ENCODE measurements at regions not wholly inside any gene's neighbourhood (a gene's known extent, or its start where the extent isn't known, plus 50 kb on each side); places are given as distances from the start of the nearest gene placed in this dataset.

DNA sequence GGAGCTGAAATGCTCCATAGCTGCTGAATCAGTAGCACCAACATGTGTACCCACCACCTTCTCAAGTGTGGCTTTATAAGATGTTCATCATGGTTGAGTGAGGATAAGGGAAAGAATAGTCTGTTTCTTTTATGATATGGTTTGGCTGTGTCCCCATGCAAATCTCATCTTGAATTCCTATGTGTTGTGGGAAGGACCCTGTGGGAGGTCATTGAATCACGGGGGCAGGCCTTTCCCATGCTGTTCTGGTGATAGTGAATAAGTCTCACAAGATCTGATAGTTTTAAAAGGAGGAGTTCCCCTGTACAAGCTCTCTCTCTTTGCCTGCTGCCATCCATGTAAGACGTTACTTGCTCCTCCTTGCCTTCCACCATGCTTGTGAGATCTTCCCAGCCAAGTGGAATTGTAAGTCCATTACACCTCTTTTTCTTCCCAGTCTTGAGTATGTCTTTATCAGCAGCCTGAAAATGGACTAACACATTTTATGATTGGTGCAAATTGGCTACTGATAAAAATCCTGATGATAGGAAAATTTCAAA, 799.9 kb downstream of the TNS3 start:
- Histone ChIP-seq H3K36me3 (ENCODE audit: control insufficient read depth in 4 of 4, insufficient read depth in 3 of 4, low read depth in 1 of 4, low read length in 3 of 4) (no peaks in the 10 kb centered on the region), H3K27me3 (ENCODE audit: control insufficient read depth in 4 of 4, insufficient read depth in 4 of 4, low read length in 3 of 4) (no peaks in the 10 kb centered on the region), H3K9me3 (ENCODE audit: control insufficient read depth in 4 of 4, low read length in 3 of 4) (no peaks in the 10 kb centered on the region), H3K9ac (ENCODE audit: low read depth in 1 of 2, low read length in 2 of 2) (no peak overlapping the region), H3K4me1 (ENCODE audit: control insufficient read depth in 4 of 4, insufficient read depth in 4 of 4, low read length in 3 of 4) (no peaks in the 10 kb centered on the region), H3K4me3 (ENCODE audit: low read depth in 1 of 3, low read length in 3 of 3) (no peak overlapping the region), H3K27ac (ENCODE audit: low read depth in 1 of 2, low read length in 2 of 2) (no peak overlapping the region)
- TF ChIP-seq, protein P1, sequence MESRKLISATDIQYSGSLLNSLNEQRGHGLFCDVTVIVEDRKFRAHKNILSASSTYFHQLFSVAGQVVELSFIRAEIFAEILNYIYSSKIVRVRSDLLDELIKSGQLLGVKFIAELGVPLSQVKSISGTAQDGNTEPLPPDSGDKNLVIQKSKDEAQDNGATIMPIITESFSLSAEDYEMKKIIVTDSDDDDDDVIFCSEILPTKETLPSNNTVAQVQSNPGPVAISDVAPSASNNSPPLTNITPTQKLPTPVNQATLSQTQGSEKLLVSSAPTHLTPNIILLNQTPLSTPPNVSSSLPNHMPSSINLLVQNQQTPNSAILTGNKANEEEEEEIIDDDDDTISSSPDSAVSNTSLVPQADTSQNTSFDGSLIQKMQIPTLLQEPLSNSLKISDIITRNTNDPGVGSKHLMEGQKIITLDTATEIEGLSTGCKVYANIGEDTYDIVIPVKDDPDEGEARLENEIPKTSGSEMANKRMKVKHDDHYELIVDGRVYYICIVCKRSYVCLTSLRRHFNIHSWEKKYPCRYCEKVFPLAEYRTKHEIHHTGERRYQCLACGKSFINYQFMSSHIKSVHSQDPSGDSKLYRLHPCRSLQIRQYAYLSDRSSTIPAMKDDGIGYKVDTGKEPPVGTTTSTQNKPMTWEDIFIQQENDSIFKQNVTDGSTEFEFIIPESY (IDR thresholded peaks at IDR 0.05) = no peak
- no peak for TF ChIP-seq FOXA1 (IDR thresholded peaks at IDR 0.05)
- TF ChIP-seq HNF4G (IDR thresholded peaks at IDR 0.05) = no peak
- no peak for TF ChIP-seq FOXA2 (IDR thresholded peaks at IDR 0.05)
- no peak for TF ChIP-seq SP1 (IDR thresholded peaks at IDR 0.05)
- TF ChIP-seq, protein P2, sequence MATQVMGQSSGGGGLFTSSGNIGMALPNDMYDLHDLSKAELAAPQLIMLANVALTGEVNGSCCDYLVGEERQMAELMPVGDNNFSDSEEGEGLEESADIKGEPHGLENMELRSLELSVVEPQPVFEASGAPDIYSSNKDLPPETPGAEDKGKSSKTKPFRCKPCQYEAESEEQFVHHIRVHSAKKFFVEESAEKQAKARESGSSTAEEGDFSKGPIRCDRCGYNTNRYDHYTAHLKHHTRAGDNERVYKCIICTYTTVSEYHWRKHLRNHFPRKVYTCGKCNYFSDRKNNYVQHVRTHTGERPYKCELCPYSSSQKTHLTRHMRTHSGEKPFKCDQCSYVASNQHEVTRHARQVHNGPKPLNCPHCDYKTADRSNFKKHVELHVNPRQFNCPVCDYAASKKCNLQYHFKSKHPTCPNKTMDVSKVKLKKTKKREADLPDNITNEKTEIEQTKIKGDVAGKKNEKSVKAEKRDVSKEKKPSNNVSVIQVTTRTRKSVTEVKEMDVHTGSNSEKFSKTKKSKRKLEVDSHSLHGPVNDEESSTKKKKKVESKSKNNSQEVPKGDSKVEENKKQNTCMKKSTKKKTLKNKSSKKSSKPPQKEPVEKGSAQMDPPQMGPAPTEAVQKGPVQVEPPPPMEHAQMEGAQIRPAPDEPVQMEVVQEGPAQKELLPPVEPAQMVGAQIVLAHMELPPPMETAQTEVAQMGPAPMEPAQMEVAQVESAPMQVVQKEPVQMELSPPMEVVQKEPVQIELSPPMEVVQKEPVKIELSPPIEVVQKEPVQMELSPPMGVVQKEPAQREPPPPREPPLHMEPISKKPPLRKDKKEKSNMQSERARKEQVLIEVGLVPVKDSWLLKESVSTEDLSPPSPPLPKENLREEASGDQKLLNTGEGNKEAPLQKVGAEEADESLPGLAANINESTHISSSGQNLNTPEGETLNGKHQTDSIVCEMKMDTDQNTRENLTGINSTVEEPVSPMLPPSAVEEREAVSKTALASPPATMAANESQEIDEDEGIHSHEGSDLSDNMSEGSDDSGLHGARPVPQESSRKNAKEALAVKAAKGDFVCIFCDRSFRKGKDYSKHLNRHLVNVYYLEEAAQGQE (IDR thresholded peaks at IDR 0.05) = no peak
- TF ChIP-seq HNF4A (conservative IDR thresholded peaks at IDR 0.05) = no peak
- TF ChIP-seq GABPA (IDR thresholded peaks at IDR 0.05 in 1 of 2, conservative IDR thresholded peaks at IDR 0.05 in 1 of 2) = no peak
- TF ChIP-seq, protein P3, sequence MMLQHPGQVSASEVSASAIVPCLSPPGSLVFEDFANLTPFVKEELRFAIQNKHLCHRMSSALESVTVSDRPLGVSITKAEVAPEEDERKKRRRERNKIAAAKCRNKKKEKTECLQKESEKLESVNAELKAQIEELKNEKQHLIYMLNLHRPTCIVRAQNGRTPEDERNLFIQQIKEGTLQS (IDR thresholded peaks at IDR 0.05) = no peak
- TF ChIP-seq, protein P4, sequence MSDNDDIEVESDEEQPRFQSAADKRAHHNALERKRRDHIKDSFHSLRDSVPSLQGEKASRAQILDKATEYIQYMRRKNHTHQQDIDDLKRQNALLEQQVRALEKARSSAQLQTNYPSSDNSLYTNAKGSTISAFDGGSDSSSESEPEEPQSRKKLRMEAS (IDR thresholded peaks at IDR 0.05) = no peak
- TF ChIP-seq YY1 (IDR thresholded peaks at IDR 0.05) = no peak
- TF ChIP-seq NR2F2 (IDR thresholded peaks at IDR 0.05) = no peak
- no peak for TF ChIP-seq TAF1 (conservative IDR thresholded peaks at IDR 0.05)
- TF ChIP-seq RAD21 (IDR thresholded peaks at IDR 0.05) = no peak
- no peak for TF ChIP-seq JUND (IDR thresholded peaks at IDR 0.05)
- TF ChIP-seq, protein P5, sequence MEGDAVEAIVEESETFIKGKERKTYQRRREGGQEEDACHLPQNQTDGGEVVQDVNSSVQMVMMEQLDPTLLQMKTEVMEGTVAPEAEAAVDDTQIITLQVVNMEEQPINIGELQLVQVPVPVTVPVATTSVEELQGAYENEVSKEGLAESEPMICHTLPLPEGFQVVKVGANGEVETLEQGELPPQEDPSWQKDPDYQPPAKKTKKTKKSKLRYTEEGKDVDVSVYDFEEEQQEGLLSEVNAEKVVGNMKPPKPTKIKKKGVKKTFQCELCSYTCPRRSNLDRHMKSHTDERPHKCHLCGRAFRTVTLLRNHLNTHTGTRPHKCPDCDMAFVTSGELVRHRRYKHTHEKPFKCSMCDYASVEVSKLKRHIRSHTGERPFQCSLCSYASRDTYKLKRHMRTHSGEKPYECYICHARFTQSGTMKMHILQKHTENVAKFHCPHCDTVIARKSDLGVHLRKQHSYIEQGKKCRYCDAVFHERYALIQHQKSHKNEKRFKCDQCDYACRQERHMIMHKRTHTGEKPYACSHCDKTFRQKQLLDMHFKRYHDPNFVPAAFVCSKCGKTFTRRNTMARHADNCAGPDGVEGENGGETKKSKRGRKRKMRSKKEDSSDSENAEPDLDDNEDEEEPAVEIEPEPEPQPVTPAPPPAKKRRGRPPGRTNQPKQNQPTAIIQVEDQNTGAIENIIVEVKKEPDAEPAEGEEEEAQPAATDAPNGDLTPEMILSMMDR (IDR thresholded peaks at IDR 0.05; ENCODE audit: low read depth, low read length, missing input control) = no peak
- DNase-seq (ENCODE audit: low spot score) = no peak
- WGBS = 77% methylated on average over 2 of the region's 2 CpGs

DNA sequence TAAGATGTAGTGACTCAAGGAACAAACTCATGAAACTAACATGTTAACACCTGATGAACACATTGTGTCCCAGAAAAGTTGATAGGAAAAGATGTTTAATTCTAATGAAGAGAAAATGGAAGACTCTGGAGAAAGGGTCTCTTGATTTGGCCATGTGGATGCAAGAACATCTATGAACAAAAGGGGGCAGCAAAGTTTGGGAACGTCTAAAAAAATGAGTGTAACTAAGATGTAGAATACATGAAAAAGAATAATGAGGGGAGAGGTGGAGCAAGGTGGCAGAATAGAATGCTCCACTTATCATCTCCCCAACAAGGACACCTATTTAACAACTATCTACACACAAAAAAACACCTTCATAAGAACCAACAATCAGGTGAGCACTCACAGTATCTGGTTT, 805.1 kb downstream of the TNS3 start:
- Histone ChIP-seq H3K4me1 (ENCODE audit: control insufficient read depth in 4 of 4, insufficient read depth in 4 of 4, low read length in 3 of 4) (peaks cover 0 to 2% (median 0%) of the 10 kb centered on the region in 4 donors), H3K36me3 (ENCODE audit: control insufficient read depth in 4 of 4, insufficient read depth in 3 of 4, low read depth in 1 of 4, low read length in 3 of 4) (no peaks in the 10 kb centered on the region), H3K9me3 (ENCODE audit: control insufficient read depth in 4 of 4, low read length in 3 of 4) (no peaks in the 10 kb centered on the region), H3K27me3 (ENCODE audit: control insufficient read depth in 4 of 4, insufficient read depth in 4 of 4, low read length in 3 of 4) (no peaks in the 10 kb centered on the region), H3K27ac (ENCODE audit: low read depth in 1 of 2, low read length in 2 of 2) (no peak overlapping the region), H3K9ac (ENCODE audit: low read depth in 1 of 2, low read length in 2 of 2) (no peak overlapping the region), H3K4me3 (ENCODE audit: low read depth in 1 of 3, low read length in 3 of 3) (no peak overlapping the region)
- DNase-seq (ENCODE audit: low spot score) = no peak
- 15% methylated on average over 1 of the region's 1 CpG for WGBS
- TF ChIP-seq RAD21 (IDR thresholded peaks at IDR 0.05) (peak; percentile 58 to 73), EGR1 (IDR thresholded peaks at IDR 0.05; ENCODE audit: low read depth in 2 of 2) (no peak), HNF4G (IDR thresholded peaks at IDR 0.05) (no peak), FOXA1 (IDR thresholded peaks at IDR 0.05) (no peak), SP1 (IDR thresholded peaks at IDR 0.05) (no peak), RXRA (IDR thresholded peaks at IDR 0.05) (no peak), TAF1 (conservative IDR thresholded peaks at IDR 0.05) (no peak), FOXA2 (IDR thresholded peaks at IDR 0.05) (no peak), GABPA (IDR thresholded peaks at IDR 0.05 in 1 of 2, conservative IDR thresholded peaks at IDR 0.05 in 1 of 2) (no peak), JUND (IDR thresholded peaks at IDR 0.05) (no peak), NR2F2 (IDR thresholded peaks at IDR 0.05) (no peak), HNF4A (conservative IDR thresholded peaks at IDR 0.05) (no peak), YY1 (IDR thresholded peaks at IDR 0.05) (no peak)
- TF ChIP-seq, protein P3 (IDR thresholded peaks at IDR 0.05) = no peak
- TF ChIP-seq, protein P5 (IDR thresholded peaks at IDR 0.05; ENCODE audit: low read depth, low read length, missing input control) = peak; percentile 20
- TF ChIP-seq, protein P1 (IDR thresholded peaks at IDR 0.05) = no peak

Data from liver (tissue), 8 donors.